ENCODE measurements at regions not wholly inside any gene's neighbourhood (a gene's known extent, or its start where the extent isn't known, plus 50 kb on each side); places are given as distances from the start of the nearest gene placed in this dataset.

GRCh38 chr9:2970864-2971263 lies 127.0 kb upstream of the PUM3 start:
- TF ChIP-seq SUZ12 (IDR thresholded peaks at IDR 0.05; ENCODE audit: extremely low read depth, insufficient read depth, insufficient read length) (no peak), ZNF274 (IDR thresholded peaks at IDR 0.05; ENCODE audit: low read depth, low read length) (no peak)

Measured in NT2/D1 (cell line).